GM10248 (cell line): ENCODE measurements at regions not wholly inside any gene's neighbourhood (a gene's known extent, or its start where the extent isn't known, plus 50 kb on each side); places are given as distances from the start of the nearest gene placed in this dataset.

Experiments
- CTCF ChIA-PET: fragments of 300-600 bp; sonication (Branson Sonifier 250); formaldehyde crosslinking; extraction: SDS; loops from one replicate; lab custom pipeline; 2021; ENCODE audit warnings: antibody characterized with exemption; lab: Yijun Ruan, JAX
- POLR2A ChIA-PET: fragments of 350-650 bp; sonication (Branson Sonifier 250); formaldehyde crosslinking; extraction: SDS; loops from one replicate; lab custom pipeline; 2020; ENCODE audit warnings: antibody characterized with exemption; lab: Yijun Ruan, JAX
- DNase-seq: peaks from one replicate; pipeline ENCODE4 v3.0.0; 2012; ENCODE audit errors: extremely low spot score
- CTCF ChIP-seq: IDR thresholded peaks from 2 replicates; pipeline ENCODE4 v1.5.1; 2012; ENCODE audit warnings: mild to moderate bottlenecking, low read depth; ENCODE audit errors: extremely low read depth, missing control alignments, control extremely low read depth

DNA sequence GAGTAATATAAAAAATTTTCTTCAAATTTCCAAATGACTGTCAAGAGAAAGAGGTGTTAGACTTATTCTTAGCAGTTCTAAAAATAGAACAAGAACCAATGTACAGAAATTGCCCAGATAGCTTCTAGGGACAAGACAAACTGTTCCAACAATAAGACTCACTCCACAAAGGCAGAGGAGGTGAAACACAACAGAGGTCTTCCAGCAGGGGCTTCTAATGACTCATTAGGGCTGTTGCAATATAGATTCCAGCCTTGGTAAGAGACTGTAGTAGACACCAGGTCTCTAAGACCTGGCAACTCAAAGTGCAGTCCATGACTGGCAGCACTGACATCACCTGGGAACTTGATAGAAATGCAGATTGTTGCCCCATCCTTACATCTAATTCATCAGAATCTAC lies 134.6 kb upstream of the VLDLR start:
- POLR2A ChIA-PET: no interaction called here
- CTCF ChIA-PET: interaction anchor here (0.9 to 1.6 kb wide), 4 partner anchors 10 to 26 kb away, joined by 3 to 6 read pairs (median 4); no protein-coding TSS in a partner anchor
- no peak for DNase-seq
- no peak for TF ChIP-seq CTCF

- ChIA-PET CTCF (interaction anchor here (0.8 to 2.5 kb wide), 3 partner anchors 12 to 50 kb away, joined by 3 to 7 read pairs (median 3); no protein-coding TSS in a partner anchor), POLR2A (no interaction called here)
- DNase-seq: no peak
- no peak for TF ChIP-seq CTCF
Observed at GRCh38 chr9:2489838-2490314, 131.7 kb upstream of the VLDLR start.

GRCh38 chr9:2492161-2492560 lies 129.4 kb upstream of the VLDLR start:
- CTCF ChIA-PET: no interaction called here
- no peak for TF ChIP-seq CTCF
- DNase-seq: no peak
- POLR2A ChIA-PET: no interaction called here

GRCh38 chr9:2493109-2493508 lies 128.5 kb upstream of the VLDLR start:
- no peak for TF ChIP-seq CTCF
- CTCF ChIA-PET: interaction anchor here (1.0 kb wide), 1 partner anchor 20 kb away, joined by 3 read pairs; no protein-coding TSS in a partner anchor
- POLR2A ChIA-PET: no interaction called here
- no peak for DNase-seq

- TF ChIP-seq CTCF: no peak
- ChIA-PET CTCF (interaction anchor here (1.0 kb wide), 1 partner anchor 20 kb away, joined by 3 read pairs; no protein-coding TSS in a partner anchor), POLR2A (no interaction called here)
- DNase-seq: no peak
Observed at GRCh38 chr9:2493529-2493928, 128.1 kb upstream of the VLDLR start.

DNA sequence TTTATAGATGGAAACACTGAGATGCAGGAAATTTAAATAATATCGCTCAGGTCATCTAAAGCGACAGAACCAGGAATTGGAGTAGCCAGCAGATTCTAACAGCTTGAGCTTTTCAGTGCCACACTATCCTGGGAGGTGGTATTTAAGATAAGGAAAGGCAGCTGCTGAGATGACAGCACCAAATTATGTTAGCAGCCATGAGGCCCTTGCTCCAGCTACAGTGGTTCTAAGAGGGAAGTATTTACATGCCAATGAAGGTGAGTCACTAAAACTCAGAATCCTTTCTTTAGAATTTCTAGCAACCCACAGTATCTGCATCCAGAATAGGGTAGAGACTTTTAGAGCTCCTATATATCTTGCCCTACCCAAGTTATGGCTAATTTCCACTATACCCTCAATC lies 127.0 kb upstream of the VLDLR start:
- no peak for TF ChIP-seq CTCF
- ChIA-PET CTCF (interaction anchor here (1.0 to 1.6 kb wide), 3 partner anchors 10 to 21 kb away, joined by 3 read pairs; no protein-coding TSS in a partner anchor), POLR2A (no interaction called here)
- no peak for DNase-seq
